H1 (cell line): ENCODE measurements at regions not wholly inside any gene's neighbourhood (a gene's known extent, or its start where the extent isn't known, plus 50 kb on each side); places are given as distances from the start of the nearest gene placed in this dataset.

ENCODE experiments used
- CTCF ChIA-PET: fragments of 300-600 bp; sonication (Branson Sonifier 250); formaldehyde crosslinking; loops from one replicate; lab custom pipeline; 2021; ENCODE audit not compliant: partially characterized antibody; lab: Charles Lee
- POLR2A ChIA-PET: fragments of 300-600 bp; sonication (Branson Sonifier 250); formaldehyde crosslinking; loops from one replicate; lab custom pipeline; 2021; ENCODE audit warnings: inconsistent platforms; ENCODE audit not compliant: partially characterized antibody; lab: Charles Lee
- DNase-seq, 2 experiments: peaks; one replicate each; pipeline versions ENCODE4 v3.0.0 to v3.0.0-alpha.2; 2010 to 2022; ENCODE audit warnings: low spot score in 2 of 2, low read depth in 1 of 2, mixed read lengths in 1 of 2
- FAIRE-seq: peaks from 2 replicates; lab custom pipeline; 2011; peaks lifted over from hg19 to GRCh38; lab: Jason Lieb, UNC
- H2AFZ ChIP-seq: 2 replicates; pipeline ENCODE4 v1.8.1; 2012; ENCODE audit warnings: low read length, inconsistent platforms
- H2AK5ac ChIP-seq: 2 replicates; pipeline ENCODE4 v1.6.1; 2013; ENCODE audit warnings: low read depth, low read length
- H2BK120ac ChIP-seq: replicated peaks from 2 replicates; pipeline ENCODE3; 2013; ENCODE audit warnings: low read depth, low read length, inconsistent platforms
- H2BK12ac ChIP-seq: 2 replicates; pipeline ENCODE4 v1.6.1; 2013; ENCODE audit warnings: low read depth, low read length
- H2BK15ac ChIP-seq: 2 replicates; pipeline ENCODE4 v1.6.1; 2013; ENCODE audit warnings: low read length
- H2BK20ac ChIP-seq: 2 replicates; pipeline ENCODE4 v1.6.1; 2013; ENCODE audit warnings: low read length
- H2BK5ac ChIP-seq: 2 replicates; pipeline ENCODE4 v1.6.1; 2013; ENCODE audit warnings: low read depth, low read length
- H3K14ac ChIP-seq: 2 replicates; pipeline ENCODE4 v1.6.1; 2013; ENCODE audit warnings: inconsistent platforms; ENCODE audit not compliant: insufficient read length
- H3K18ac ChIP-seq: 2 replicates; pipeline ENCODE4 v1.6.1; 2013; ENCODE audit warnings: low read length; ENCODE audit errors: extremely low read depth
- H3K23ac ChIP-seq: 2 replicates; pipeline ENCODE4 v1.6.1; 2013; ENCODE audit warnings: inconsistent platforms; ENCODE audit not compliant: insufficient read length
- H3K23me2 ChIP-seq: 2 replicates; pipeline ENCODE4 v1.6.1; 2013; ENCODE audit warnings: low read depth, low read length
- H3K27ac ChIP-seq: 2 replicates; pipeline ENCODE4 v1.6.1; 2011; ENCODE audit warnings: low read depth, low read length, inconsistent platforms
- H3K27me3 ChIP-seq, 4 experiments: replicated peaks in 1 of 4; 1 replicate in 1 of 4; 2 replicates in 3 of 4; pipeline versions ENCODE4 v1.6.1 to v1.8.1; 2011 to 2013; ENCODE audit warnings: low read length in 3 of 4, mild to moderate bottlenecking in 3 of 4, inconsistent platforms in 2 of 4, mixed read lengths in 2 of 4, moderate library complexity in 1 of 4; ENCODE audit not compliant: control insufficient read depth in 3 of 4, insufficient read depth in 3 of 4; ENCODE audit errors: extremely low read depth in 1 of 4
- H3K36me3 ChIP-seq, 4 experiments: 2 replicates each; pipeline versions ENCODE4 v1.6.1 to v1.8.1; 2011 to 2013; ENCODE audit warnings: mild to moderate bottlenecking in 4 of 4, low read length in 3 of 4, moderate library complexity in 2 of 4, control low read depth in 1 of 4, inconsistent platforms in 1 of 4; ENCODE audit not compliant: insufficient read depth in 4 of 4, control insufficient read depth in 2 of 4
- H3K4ac ChIP-seq: replicated peaks from 2 replicates; pipeline ENCODE3; 2013; ENCODE audit warnings: low read length, low read depth, mixed read lengths, inconsistent platforms; ENCODE audit not compliant: insufficient read length
- H3K4me1 ChIP-seq, 4 experiments: replicated peaks in 1 of 4; 1 replicate in 1 of 4; 2 replicates in 3 of 4; pipeline versions ENCODE4 v1.6.1 to v1.8.1; 2011 to 2013; ENCODE audit warnings: low read length in 3 of 4, inconsistent platforms in 2 of 4, mixed read lengths in 1 of 4; ENCODE audit not compliant: insufficient read depth in 4 of 4, control insufficient read depth in 3 of 4
- H3K4me2 ChIP-seq, 2 experiments: 2 replicates each; pipeline versions ENCODE4 v1.6.1 to v1.8.1; 2011 to 2013; ENCODE audit warnings: low read depth in 2 of 2, low read length in 2 of 2, control low read depth in 1 of 2, inconsistent platforms in 1 of 2, mild to moderate bottlenecking in 1 of 2; ENCODE audit not compliant: insufficient read depth in 1 of 2
- H3K4me3 ChIP-seq, 4 experiments: fragments of 200-600, 300-600 bp in 1 of 4; sonication (generic), shearing (Covaris generic), sonication (Bioruptor Twin) in 1 of 4; 2 replicates each; pipeline versions ENCODE4 v1.5.1 to v1.8.1; 2011 to 2016; ENCODE audit warnings: low read length in 4 of 4, low read depth in 3 of 4, control low read depth in 2 of 4, inconsistent platforms in 2 of 4, mild to moderate bottlenecking in 2 of 4, mixed read lengths in 1 of 4, moderate library complexity in 1 of 4; ENCODE audit not compliant: insufficient read depth in 2 of 4; ENCODE audit errors: extremely low read depth in 1 of 4
- H3K56ac ChIP-seq: replicated peaks from 2 replicates; pipeline ENCODE3; 2013; ENCODE audit warnings: low read depth, mild to moderate bottlenecking, mixed read lengths, low read length, inconsistent platforms; ENCODE audit not compliant: insufficient read length
- H3K79me1 ChIP-seq: 2 replicates; pipeline ENCODE4 v1.6.1; 2013; ENCODE audit warnings: low read depth, low read length, control low read depth
- H3K79me2 ChIP-seq, 2 experiments: 2 replicates each; pipeline versions ENCODE4 v1.6.1 to v1.8.1; 2012 to 2013; ENCODE audit warnings: low read length in 2 of 2, mild to moderate bottlenecking in 2 of 2, inconsistent platforms in 1 of 2; ENCODE audit not compliant: insufficient read depth in 2 of 2, control insufficient read depth in 1 of 2
- H3K9ac ChIP-seq, 4 experiments: replicated peaks in 1 of 4; 1 replicate in 1 of 4; 2 replicates in 3 of 4; pipeline versions ENCODE4 v1.6.1 to v1.8.1; 2011 to 2013; ENCODE audit warnings: low read depth in 3 of 4, low read length in 3 of 4, control low read depth in 2 of 4, mild to moderate bottlenecking in 2 of 4, moderate library complexity in 2 of 4, inconsistent platforms in 1 of 4; ENCODE audit errors: extremely low read depth in 1 of 4
- H3K9me3 ChIP-seq, 2 experiments: 2 replicates each; pipeline versions ENCODE4 v1.6.1 to v1.8.1; 2012 to 2013; ENCODE audit warnings: mild to moderate bottlenecking in 2 of 2, moderate library complexity in 2 of 2, control low read depth in 1 of 2, inconsistent platforms in 1 of 2, low read depth in 1 of 2, low read length in 1 of 2, mixed read lengths in 1 of 2; ENCODE audit not compliant: insufficient read depth in 2 of 2
- H4K20me1 ChIP-seq, 2 experiments: replicated peaks in 1 of 2; 2 replicates each; pipeline versions ENCODE3 to v1.8.1; 2011 to 2013; ENCODE audit warnings: inconsistent platforms in 2 of 2, low read length in 2 of 2, mild to moderate bottlenecking in 1 of 2; ENCODE audit not compliant: insufficient read depth in 2 of 2, control insufficient read depth in 1 of 2
- H4K5ac ChIP-seq: 2 replicates; pipeline ENCODE4 v1.6.1; 2013; ENCODE audit warnings: low read length, low read depth, mixed read lengths, inconsistent platforms; ENCODE audit not compliant: insufficient read length
- H4K8ac ChIP-seq: 2 replicates; pipeline ENCODE4 v1.8.0; 2013; ENCODE audit warnings: mild to moderate bottlenecking, moderate library complexity, low read length, inconsistent platforms; ENCODE audit not compliant: insufficient read depth; ENCODE audit errors: extremely low read depth
- H4K91ac ChIP-seq: replicated peaks from 2 replicates; pipeline ENCODE3; 2013; ENCODE audit warnings: low read length, mixed read lengths, inconsistent platforms; ENCODE audit not compliant: insufficient read length
- BACH1 ChIP-seq: IDR thresholded peaks from 2 replicates; pipeline ENCODE4 v1.6.1; 2012; ENCODE audit warnings: low read length, improper control_type of control experiment
- E2F6 ChIP-seq: IDR thresholded peaks from 2 replicates; pipeline ENCODE4 v1.6.1; 2012; ENCODE audit warnings: inconsistent platforms
- JUND ChIP-seq: IDR thresholded peaks from 2 replicates; pipeline ENCODE4 v1.6.1; 2011; ENCODE audit warnings: mild to moderate bottlenecking, improper control_type of control experiment, low read length
- POU5F1 ChIP-seq: IDR thresholded peaks from 2 replicates; pipeline ENCODE4 v1.6.1; 2011; ENCODE audit warnings: low read depth, mild to moderate bottlenecking, low read length, moderate library complexity
- RXRA ChIP-seq: IDR thresholded peaks from 2 replicates; pipeline ENCODE4 v1.6.1; 2011; ENCODE audit warnings: low read depth, mild to moderate bottlenecking, low read length, moderate library complexity; ENCODE audit not compliant: insufficient read depth
- SIN3A ChIP-seq, 2 experiments: IDR thresholded peaks in 1 of 2; conservative IDR thresholded peaks in 1 of 2; 2 replicates each; pipeline ENCODE4 v1.6.1; 2011 to 2012; ENCODE audit warnings: low read length in 2 of 2, improper control_type of control experiment in 1 of 2, low read depth in 1 of 2, mild to moderate bottlenecking in 1 of 2
- TEAD4 ChIP-seq: IDR thresholded peaks from 2 replicates; pipeline ENCODE4 v1.6.1; 2012; ENCODE audit warnings: low read depth, low read length, inconsistent platforms, mixed read lengths
- WGBS, 2 experiments: shearing (Covaris generic) in 1 of 2; methylation state at CpG; one replicate each; pipeline versions ENCODE4 v1.1.6 to v1.1.7; 2013 to 2015; ENCODE audit warnings: low lambda C conversion rate in 2 of 2, mixed read lengths in 2 of 2, inconsistent platforms in 1 of 2, low coverage in 1 of 2, missing lambda C conversion rate in 1 of 2; ENCODE audit not compliant: insufficient replicate concordance in 2 of 2, insufficient coverage in 1 of 2, insufficient read length in 1 of 2; ENCODE audit errors: extremely low coverage in 1 of 2, missing lambda C conversion rate in 1 of 2; 5-methylcytosine and 5-hydroxymethylcytosine counted together
- TF ChIP-seq, protein P1 (sequence below): IDR thresholded peaks from 2 replicates; pipeline ENCODE4 v1.6.1; 2011; ENCODE audit warnings: low read depth, mild to moderate bottlenecking, low read length; ENCODE audit not compliant: insufficient read depth

- no peaks in the 10 kb centered on the region for H4K20me1 ChIP-seq
- no peak overlapping the region for H3K4ac ChIP-seq
- no peaks in the 10 kb centered on the region for H3K79me2 ChIP-seq
- no peak overlapping the region for H3K18ac ChIP-seq
- H3K23me2 ChIP-seq = no peaks in the 10 kb centered on the region
- ChIA-PET POLR2A (interaction anchor here (1.0 to 2.0 kb wide), 2 partner anchors 10 to 59 kb away, joined by 3 to 5 read pairs; no protein-coding TSS in a partner anchor), CTCF (interaction anchor here (1.3 to 2.2 kb wide), 2 partner anchors 12 to 22 kb away, joined by 3 to 7 read pairs; no protein-coding TSS in a partner anchor)
- H3K27me3 ChIP-seq = no peaks in the 10 kb centered on the region
- no peak overlapping the region; the same call in 1 of the 2 replicates for H2BK5ac ChIP-seq
- 86% methylated on average over 1 of the region's 5 CpGs; no CpG with 5 or more reads in 1 of the 2 experiments for WGBS, 2 experiments
- no peak overlapping the region for H2BK15ac ChIP-seq
- peaks cover 5 to 19% of the 10 kb centered on the region in 2 experiments; a peak in 1 of 4 replicates for H3K9me3 ChIP-seq
- no peak overlapping the region for H2BK12ac ChIP-seq
- TF ChIP-seq TEAD4 = no peak
- TF ChIP-seq BACH1 = no peak
- no peak for TF ChIP-seq E2F6
- TF ChIP-seq JUND = no peak
- TF ChIP-seq POU5F1 = no peak
- TF ChIP-seq, protein P1, sequence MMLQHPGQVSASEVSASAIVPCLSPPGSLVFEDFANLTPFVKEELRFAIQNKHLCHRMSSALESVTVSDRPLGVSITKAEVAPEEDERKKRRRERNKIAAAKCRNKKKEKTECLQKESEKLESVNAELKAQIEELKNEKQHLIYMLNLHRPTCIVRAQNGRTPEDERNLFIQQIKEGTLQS = no peak
- no peak for TF ChIP-seq SIN3A (conservative IDR thresholded peaks at IDR 0.05 in 1 of 2, IDR thresholded peaks at IDR 0.05 in 1 of 2; ENCODE audit: low read depth in 1 of 2, low read length in 2 of 2)
- TF ChIP-seq RXRA = no peak
- no peak overlapping the region for H3K9ac ChIP-seq
- no peak overlapping the region for H2BK20ac ChIP-seq
- no peak overlapping the region for H2BK120ac ChIP-seq
- H3K79me1 ChIP-seq = no peaks in the 10 kb centered on the region
- no peak overlapping the region for H3K27ac ChIP-seq
- H4K5ac ChIP-seq = no peak overlapping the region
- H3K4me3 ChIP-seq = no peak overlapping the region
- H3K36me3 ChIP-seq = no peaks in the 10 kb centered on the region
- H4K8ac ChIP-seq = no peak overlapping the region
- H2AK5ac ChIP-seq = no peak overlapping the region
- no peak for DNase-seq
- no peak for FAIRE-seq
- H3K23ac ChIP-seq = no peak overlapping the region
- no peak overlapping the region for H4K91ac ChIP-seq
- no peak overlapping the region for H3K4me2 ChIP-seq
- no peaks in the 10 kb centered on the region for H3K4me1 ChIP-seq
- no peak overlapping the region for H3K56ac ChIP-seq
- no peak overlapping the region for H2AFZ ChIP-seq
- H3K14ac ChIP-seq = no peak overlapping the region
Measured at GRCh38 chrX:13140007-13140406, 95.6 kb upstream of the FAM9C start.
